Hepatocyte (in vitro differentiated cells): ENCODE measurements at regions not wholly inside any gene's neighbourhood (a gene's known extent, or its start where the extent isn't known, plus 50 kb on each side); places are given as distances from the start of the nearest gene placed in this dataset.

Experiments used
- DNase-seq: peaks from one replicate; pipeline ENCODE4 v3.0.0-alpha.2; 2016; ENCODE audit warnings: low spot score
- H2AFZ ChIP-seq: fragments of 200-600 bp; sonication (generic); 2 replicates; pipeline ENCODE4 v1.6.0; 2016; ENCODE audit warnings: antibody characterized with exemption, mild to moderate bottlenecking
- H3K27ac ChIP-seq: fragments of 200-600 bp; sonication (generic); 2 replicates; pipeline ENCODE4 v1.5.1; 2016; ENCODE audit warnings: mild to moderate bottlenecking
- H3K27me3 ChIP-seq: fragments of 200-600 bp; sonication (generic); 2 replicates; pipeline ENCODE4 v1.6.1; 2016
- H3K36me3 ChIP-seq: fragments of 200-600 bp; sonication (generic); replicated peaks from 2 replicates; pipeline ENCODE4 v1.5.1; 2016; ENCODE audit warnings: low read depth; ENCODE audit not compliant: insufficient read depth
- H3K4me1 ChIP-seq: fragments of 200-600 bp; sonication (generic); 2 replicates; pipeline ENCODE4 v1.5.1; 2016; ENCODE audit warnings: mild to moderate bottlenecking, moderate library complexity; ENCODE audit not compliant: insufficient read depth
- H3K4me2 ChIP-seq: fragments of 200-600 bp; sonication (generic); 2 replicates; pipeline ENCODE4 v1.6.0; 2016
- H3K4me3 ChIP-seq: fragments of 200-600 bp; sonication (generic); 2 replicates; pipeline ENCODE4 v1.5.1; 2016; ENCODE audit warnings: mild to moderate bottlenecking
- H3K79me2 ChIP-seq: fragments of 200-600 bp; sonication (generic); 2 replicates; pipeline ENCODE4 v1.6.0; 2017; ENCODE audit warnings: mild to moderate bottlenecking
- H3K9me2 ChIP-seq: fragments of 200-600 bp; sonication (generic); replicated peaks from 2 replicates; pipeline ENCODE4 v1.6.0; 2017; ENCODE audit warnings: mild to moderate bottlenecking; ENCODE audit not compliant: insufficient read depth
- H3K9me3 ChIP-seq: fragments of 200-600 bp; sonication (generic); 2 replicates; pipeline ENCODE4 v1.5.1; 2016; ENCODE audit warnings: low read depth, mild to moderate bottlenecking
- H4K20me1 ChIP-seq: fragments of 200-600 bp; sonication (generic); 2 replicates; pipeline ENCODE4 v1.6.0; 2016; ENCODE audit warnings: mild to moderate bottlenecking; ENCODE audit not compliant: insufficient read depth, poor library complexity, severe bottlenecking
- CTCF ChIP-seq: fragments of 200-600 bp; sonication (generic); IDR thresholded peaks from 2 replicates; pipeline ENCODE4 v1.5.1; 2016; ENCODE audit warnings: antibody characterized with exemption, mild to moderate bottlenecking; ENCODE audit not compliant: poor library complexity
- EZH2 ChIP-seq: fragments of 200-600 bp; sonication (generic); IDR thresholded peaks from 2 replicates; pipeline ENCODE4 v1.6.1; 2016; ENCODE audit warnings: antibody characterized with exemption, mild to moderate bottlenecking, borderline replicate concordance
- EZH2phosphoT487 ChIP-seq: fragments of 200-600 bp; sonication (generic); IDR thresholded peaks from one replicate; pipeline ENCODE4 v1.6.1; 2018; ENCODE audit warnings: antibody characterized with exemption, mild to moderate bottlenecking, low read depth, moderate library complexity; ENCODE audit not compliant: unreplicated experiment, severe bottlenecking
- WGBS: methylation state at CpG from one replicate; pipeline ENCODE4 v1.1.6; 2016; ENCODE audit warnings: low lambda C conversion rate; ENCODE audit errors: missing lambda C conversion rate; 5-methylcytosine and 5-hydroxymethylcytosine counted together

GRCh38 chr9:129253803-129254381 is 75.8 kb upstream of the IER5L start:
- Histone ChIP-seq H3K27me3 (peaks cover 12% of the 10 kb centered on the region), H4K20me1 (no peaks in the 10 kb centered on the region), H3K79me2 (no peaks in the 10 kb centered on the region), H3K9me2 (no peaks in the 10 kb centered on the region), H3K4me3 (no peak overlapping the region), H2AFZ (no peak overlapping the region), H3K9me3 (no peaks in the 10 kb centered on the region), H3K36me3 (no peaks in the 10 kb centered on the region), H3K27ac (no peak overlapping the region), H3K4me2 (no peak overlapping the region), H3K4me1 (peaks cover 5% of the 10 kb centered on the region)
- 77% methylated on average over 23 of the region's 23 CpGs for WGBS
- TF ChIP-seq EZH2 (no peak), EZH2phosphoT487 (no peak), CTCF (no peak)
- no peak for DNase-seq

- TF ChIP-seq CTCF (no peak), EZH2 (no peak), EZH2phosphoT487 (no peak)
- Histone ChIP-seq H3K4me2 (no peak overlapping the region), H4K20me1 (no peaks in the 10 kb centered on the region), H2AFZ (no peak overlapping the region), H3K9me3 (no peaks in the 10 kb centered on the region), H3K9me2 (no peaks in the 10 kb centered on the region), H3K79me2 (no peaks in the 10 kb centered on the region), H3K27me3 (peaks cover 7% of the 10 kb centered on the region), H3K27ac (no peak overlapping the region), H3K4me1 (no peaks in the 10 kb centered on the region), H3K4me3 (no peak overlapping the region), H3K36me3 (no peaks in the 10 kb centered on the region)
- WGBS = 86% methylated on average over 27 of the region's 28 CpGs
- DNase-seq = no peak
These were observed 75.1 kb upstream of the IER5L start for GRCh38 chr9:129252937-129253802.

GRCh38 chr9:129250786-129251185 is 72.7 kb upstream of the IER5L start:
- TF ChIP-seq CTCF (no peak), EZH2 (no peak)
- no peaks in the 10 kb centered on the region for H3K79me2 ChIP-seq
- H3K9me2 ChIP-seq = no peaks in the 10 kb centered on the region
- no peaks in the 10 kb centered on the region for H3K4me1 ChIP-seq
- H4K20me1 ChIP-seq = no peaks in the 10 kb centered on the region
- DNase-seq = no peak
- no peak overlapping the region for H3K4me2 ChIP-seq
- H3K27ac ChIP-seq = no peak overlapping the region
- WGBS = 91% methylated on average over 2 of the region's 2 CpGs
- H3K36me3 ChIP-seq = no peaks in the 10 kb centered on the region
- H3K9me3 ChIP-seq = no peaks in the 10 kb centered on the region
- H3K27me3 ChIP-seq = no peaks in the 10 kb centered on the region
- no peak overlapping the region for H3K4me3 ChIP-seq
- no peak overlapping the region for H2AFZ ChIP-seq
